ENCODE measurements at regions not wholly inside any gene's neighbourhood (a gene's known extent, or its start where the extent isn't known, plus 50 kb on each side); places are given as distances from the start of the nearest gene placed in this dataset.

DNA sequence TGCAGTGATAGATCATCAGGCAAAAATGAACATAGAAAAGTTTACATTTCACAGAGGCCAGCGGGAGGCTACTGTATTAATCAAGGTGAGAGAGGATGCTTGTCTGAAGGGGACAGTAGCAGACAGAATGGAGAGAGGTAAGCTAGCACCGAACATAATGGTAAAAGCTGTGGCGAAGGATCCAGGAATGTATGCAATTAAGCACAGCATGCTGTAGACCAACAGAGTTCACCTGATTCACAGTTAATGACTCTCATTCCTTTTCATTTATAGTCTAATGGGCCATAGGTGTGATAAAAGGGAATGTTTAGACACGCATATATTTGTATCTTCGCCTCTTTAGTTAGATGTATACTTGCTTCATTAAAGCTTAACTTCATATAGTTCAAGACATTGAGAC is 150.9 kb upstream of the MBL2 start:
- TF ChIP-seq, protein P1, sequence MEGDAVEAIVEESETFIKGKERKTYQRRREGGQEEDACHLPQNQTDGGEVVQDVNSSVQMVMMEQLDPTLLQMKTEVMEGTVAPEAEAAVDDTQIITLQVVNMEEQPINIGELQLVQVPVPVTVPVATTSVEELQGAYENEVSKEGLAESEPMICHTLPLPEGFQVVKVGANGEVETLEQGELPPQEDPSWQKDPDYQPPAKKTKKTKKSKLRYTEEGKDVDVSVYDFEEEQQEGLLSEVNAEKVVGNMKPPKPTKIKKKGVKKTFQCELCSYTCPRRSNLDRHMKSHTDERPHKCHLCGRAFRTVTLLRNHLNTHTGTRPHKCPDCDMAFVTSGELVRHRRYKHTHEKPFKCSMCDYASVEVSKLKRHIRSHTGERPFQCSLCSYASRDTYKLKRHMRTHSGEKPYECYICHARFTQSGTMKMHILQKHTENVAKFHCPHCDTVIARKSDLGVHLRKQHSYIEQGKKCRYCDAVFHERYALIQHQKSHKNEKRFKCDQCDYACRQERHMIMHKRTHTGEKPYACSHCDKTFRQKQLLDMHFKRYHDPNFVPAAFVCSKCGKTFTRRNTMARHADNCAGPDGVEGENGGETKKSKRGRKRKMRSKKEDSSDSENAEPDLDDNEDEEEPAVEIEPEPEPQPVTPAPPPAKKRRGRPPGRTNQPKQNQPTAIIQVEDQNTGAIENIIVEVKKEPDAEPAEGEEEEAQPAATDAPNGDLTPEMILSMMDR (IDR thresholded peaks at IDR 0.05; ENCODE audit: low read depth, low read length, missing control alignments) = no peak
- DNase-seq (ENCODE audit: extremely low read depth, low read depth) = no peak
- H3K4me3 ChIP-seq (replicated peaks; ENCODE audit: low read depth, low read length) = no peak overlapping the region

DNA sequence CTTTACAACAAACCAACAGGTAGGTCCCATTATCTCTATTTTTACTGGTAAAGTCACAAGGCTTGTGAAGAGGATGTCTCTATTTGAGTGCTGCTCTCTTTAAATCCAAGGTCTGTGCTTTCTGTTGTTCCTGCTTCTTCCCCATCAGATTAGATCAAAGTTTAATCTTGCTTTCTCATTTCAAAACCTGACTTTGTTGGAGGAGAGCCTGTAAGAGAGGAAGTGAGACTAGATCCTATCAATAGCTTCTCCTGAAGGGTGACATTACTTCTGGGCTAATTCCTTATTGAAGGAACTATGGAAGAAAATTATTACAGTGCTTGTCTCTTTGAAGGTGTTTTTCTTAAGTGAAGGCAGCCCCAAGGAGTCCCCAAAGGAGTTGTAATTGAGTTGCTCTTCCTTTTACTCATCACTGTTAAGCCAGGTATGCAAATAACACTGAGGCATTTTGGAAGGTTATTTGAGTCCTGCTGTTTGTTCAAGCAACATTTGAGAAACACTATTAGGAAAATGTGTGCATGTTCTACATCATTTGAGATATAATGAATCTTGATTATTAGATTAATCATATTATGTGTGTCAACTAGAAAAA is 146.2 kb upstream of the MBL2 start:
- no peak overlapping the region for H3K4me3 ChIP-seq (replicated peaks; ENCODE audit: low read depth, low read length)
- DNase-seq (ENCODE audit: extremely low read depth, low read depth) = no peak
- TF ChIP-seq, protein P1 (IDR thresholded peaks at IDR 0.05; ENCODE audit: low read depth, low read length, missing control alignments) = no peak

DNA sequence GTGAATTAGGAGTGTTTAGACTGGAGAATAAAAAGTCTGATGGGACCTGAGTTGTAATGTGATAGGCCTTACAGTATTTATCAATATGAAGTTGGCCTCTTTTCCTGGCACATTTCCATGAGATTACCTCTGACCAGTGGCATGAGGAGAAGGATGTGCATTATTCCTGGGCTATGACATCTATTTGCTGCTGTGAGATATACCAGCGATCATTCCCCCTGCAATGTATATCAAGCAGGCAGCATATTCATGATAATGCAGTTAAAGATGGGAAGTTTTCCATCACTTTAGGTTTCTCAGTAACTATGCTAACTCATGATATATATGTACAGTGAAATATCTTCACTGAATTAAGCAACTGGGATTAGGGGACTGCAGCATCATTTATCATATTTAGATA is 142.8 kb upstream of the MBL2 start:
- TF ChIP-seq, protein P1 (IDR thresholded peaks at IDR 0.05; ENCODE audit: low read depth, low read length, missing control alignments) = no peak
- DNase-seq (ENCODE audit: extremely low read depth, low read depth) = no peak
- H3K4me3 ChIP-seq (replicated peaks; ENCODE audit: low read depth, low read length) = no peak overlapping the region

DNA sequence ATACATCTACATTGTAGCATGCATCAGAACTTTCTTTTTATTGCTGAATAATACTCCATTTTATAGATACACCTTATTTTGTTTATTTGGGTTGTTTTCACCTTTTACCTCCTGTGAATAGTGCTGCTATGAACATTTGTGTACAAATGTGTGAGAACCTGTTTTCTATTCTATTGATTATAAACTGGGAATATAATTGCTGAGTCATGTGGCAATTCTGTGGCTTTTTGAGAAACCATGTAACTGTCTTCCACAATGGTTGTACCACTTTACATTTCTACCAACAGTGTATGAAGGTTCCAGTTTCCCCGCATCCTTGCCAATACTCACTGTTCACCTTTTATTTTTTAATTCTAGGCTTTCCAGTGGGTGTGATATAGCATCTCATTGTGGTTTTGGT is 138.6 kb upstream of the MBL2 start:
- TF ChIP-seq, protein P1 (IDR thresholded peaks at IDR 0.05; ENCODE audit: low read depth, low read length, missing control alignments) = no peak
- H3K4me3 ChIP-seq (replicated peaks; ENCODE audit: low read depth, low read length) = no peak overlapping the region
- no peak for DNase-seq (ENCODE audit: extremely low read depth, low read depth)

DNA sequence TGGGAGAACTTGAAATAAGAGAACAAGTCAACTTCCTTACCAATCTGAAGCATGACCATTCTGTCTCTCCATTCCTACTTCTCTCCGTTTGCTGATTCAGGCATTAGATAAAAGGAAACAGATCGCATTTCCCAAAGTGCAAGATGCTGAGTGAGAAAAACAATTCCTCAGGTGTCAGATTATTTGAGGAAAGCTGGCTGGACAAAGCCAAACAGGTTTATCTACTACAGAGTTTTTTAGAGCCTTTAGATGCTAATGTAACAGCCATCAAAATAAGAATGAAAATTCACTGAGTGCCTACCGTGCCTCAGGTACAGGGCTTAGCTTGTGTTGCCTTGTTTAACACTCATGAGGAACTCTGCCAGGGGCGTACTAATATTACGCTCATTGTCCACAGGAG is 135.9 kb upstream of the MBL2 start:
- TF ChIP-seq, protein P1 (IDR thresholded peaks at IDR 0.05; ENCODE audit: low read depth, low read length, missing control alignments) = no peak
- DNase-seq (ENCODE audit: extremely low read depth, low read depth) = no peak
- H3K4me3 ChIP-seq (replicated peaks; ENCODE audit: low read depth, low read length) = no peak overlapping the region

DNA sequence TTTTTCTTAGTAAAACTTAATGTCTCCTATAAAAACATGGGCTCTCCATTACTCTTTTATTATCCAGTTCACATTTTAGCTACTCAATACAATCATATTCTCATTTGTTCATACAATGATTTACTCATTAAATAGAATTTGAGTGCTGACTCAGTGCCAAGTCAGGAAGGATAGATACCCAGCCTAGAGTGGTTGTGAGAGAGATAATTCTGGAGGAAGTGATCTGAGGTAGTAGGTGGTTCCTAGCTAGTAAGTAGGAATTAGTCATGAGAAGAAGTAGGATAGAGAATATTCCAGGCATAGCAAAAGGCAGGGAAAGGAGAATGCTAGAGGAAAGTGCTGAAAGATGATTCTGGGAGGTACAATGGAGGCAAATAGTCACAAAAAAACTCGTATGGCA is 133.5 kb upstream of the MBL2 start:
- TF ChIP-seq, protein P1 (IDR thresholded peaks at IDR 0.05; ENCODE audit: low read depth, low read length, missing control alignments) = no peak
- no peak for DNase-seq (ENCODE audit: extremely low read depth, low read depth)
- H3K4me3 ChIP-seq (replicated peaks; ENCODE audit: low read depth, low read length) = no peak overlapping the region

DNA sequence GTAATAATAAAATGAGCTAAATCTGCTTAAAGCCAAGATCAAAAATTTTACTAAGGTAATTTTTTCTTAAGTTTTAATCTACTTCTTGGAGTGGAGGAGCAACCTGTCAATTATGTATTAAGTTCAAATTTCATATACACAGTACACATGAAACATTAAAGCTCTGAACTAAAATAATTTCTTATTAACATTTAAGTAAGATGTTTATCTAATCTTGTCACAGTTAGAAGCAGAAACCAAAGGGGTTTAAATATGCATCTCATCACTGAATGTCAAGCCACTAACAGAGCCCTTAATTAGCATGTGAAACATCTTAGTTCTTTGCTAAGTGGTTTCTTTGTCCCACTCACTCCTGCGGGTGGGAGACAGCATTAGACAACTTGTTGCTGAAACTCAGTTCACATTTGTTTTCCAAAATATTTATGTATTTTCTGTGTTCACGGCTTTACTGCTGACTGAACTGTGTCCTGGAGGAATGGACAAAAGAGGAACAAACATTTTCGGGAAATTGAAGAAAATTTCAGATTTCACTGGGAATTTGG is 130.9 kb upstream of the MBL2 start:
- no peak overlapping the region for H3K4me3 ChIP-seq (replicated peaks; ENCODE audit: low read depth, low read length)
- no peak for DNase-seq (ENCODE audit: extremely low read depth, low read depth)
- TF ChIP-seq, protein P1 (IDR thresholded peaks at IDR 0.05; ENCODE audit: low read depth, low read length, missing control alignments) = no peak

Data from HFF-Myc (cell line).